ENCODE measurements at regions not wholly inside any gene's neighbourhood (a gene's known extent, or its start where the extent isn't known, plus 50 kb on each side); places are given as distances from the start of the nearest gene placed in this dataset.

DNA sequence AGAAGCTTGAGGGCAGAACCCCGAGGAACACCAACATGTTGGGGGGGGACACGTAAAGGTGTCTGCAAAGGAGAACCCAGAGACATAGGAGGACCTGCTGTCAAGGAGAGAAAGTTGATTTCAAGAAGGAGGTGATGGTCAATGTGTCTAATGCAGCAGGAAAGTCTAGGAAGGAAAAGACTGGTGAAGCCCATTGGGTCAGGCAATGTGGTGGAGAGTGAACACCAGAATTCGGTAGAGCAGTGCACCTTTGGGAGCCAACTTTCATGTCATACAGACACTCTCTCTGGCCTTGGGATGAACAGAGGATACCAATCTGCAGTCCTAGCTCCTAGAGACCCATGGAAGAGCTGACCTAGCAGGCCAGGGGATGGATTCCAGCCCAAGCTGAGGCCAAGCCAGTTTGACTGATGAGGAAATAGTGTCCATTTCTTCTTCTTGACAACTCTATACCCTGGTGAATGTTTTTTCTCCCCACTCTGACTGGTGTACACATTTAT lies 101.9 kb downstream of the MYCN start:
- no peak for DNase-seq

DNA sequence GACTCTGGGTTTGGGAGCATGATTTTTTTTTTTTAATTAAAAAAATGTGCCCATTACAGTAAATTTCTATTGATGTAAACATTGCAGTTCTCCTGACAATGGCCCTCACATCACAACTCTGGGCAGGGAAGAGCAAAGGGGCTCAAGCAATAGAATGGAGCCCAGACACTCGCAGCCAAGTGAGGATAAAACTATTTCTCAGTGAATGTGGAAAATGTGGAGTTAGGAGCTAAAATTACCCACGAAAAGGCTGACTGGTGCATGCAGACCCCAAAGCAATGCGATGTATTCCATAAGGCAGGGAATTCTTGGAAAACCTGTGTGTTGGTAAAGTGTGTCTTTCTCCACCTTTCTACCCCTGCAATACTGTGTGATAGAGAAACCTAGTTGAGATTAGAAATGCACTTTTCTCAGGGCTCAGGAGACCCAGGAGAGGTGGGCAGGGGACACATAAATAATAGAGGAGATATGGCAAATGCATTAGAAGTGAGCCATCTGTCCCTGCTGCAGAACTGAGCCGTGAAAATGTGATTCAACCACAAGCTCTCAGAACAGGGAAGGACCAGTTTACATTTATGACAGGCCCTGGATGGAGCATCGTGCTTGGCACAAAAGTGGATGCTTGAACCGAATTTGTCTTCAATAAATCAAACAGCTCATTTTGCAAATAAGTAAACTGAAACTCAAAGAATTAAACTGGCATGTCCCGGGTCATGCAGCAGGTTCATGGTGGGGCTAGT lies 100.1 kb downstream of the MYCN start:
- no peak for DNase-seq

DNA sequence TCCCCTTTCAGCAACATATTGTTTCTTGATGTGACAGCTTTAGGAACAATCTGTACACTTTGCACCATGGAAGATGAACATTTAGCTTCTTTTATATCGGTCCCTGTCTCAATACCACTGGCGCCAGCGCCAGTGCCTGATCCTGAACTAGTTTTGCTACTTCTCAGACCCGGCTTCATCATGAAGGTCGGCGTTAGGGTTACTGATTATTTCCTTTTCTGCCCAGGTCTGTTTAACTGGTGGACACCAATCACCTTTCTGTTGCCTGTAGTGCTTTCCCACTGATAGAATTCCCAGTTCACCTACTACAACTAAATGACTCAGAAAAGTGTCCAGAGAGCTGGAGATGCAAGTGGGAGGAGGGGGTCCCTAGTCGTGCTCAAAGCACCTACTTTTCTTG lies 99.5 kb downstream of the MYCN start:
- no peak for DNase-seq

DNA sequence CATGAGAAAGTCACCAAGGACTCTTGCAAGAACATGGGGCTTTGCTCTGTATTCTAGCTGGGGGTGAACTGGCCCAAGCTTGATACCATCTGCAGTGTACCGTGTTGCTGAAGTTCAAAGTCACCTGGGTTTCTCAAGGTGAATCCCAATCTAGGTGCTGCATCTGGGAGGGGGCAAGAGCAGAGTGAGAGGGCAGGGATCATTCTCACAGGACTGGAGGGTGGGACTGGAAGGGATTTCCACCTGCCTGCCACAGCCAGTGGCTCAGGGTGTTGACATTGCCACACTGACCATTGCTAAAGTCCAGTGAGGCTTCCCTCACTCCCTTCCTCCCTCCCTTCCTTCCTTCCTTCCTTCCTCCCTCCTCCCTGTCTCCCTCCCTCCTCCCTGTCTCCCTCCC lies 98.7 kb downstream of the MYCN start:
- DNase-seq: no peak

DNA sequence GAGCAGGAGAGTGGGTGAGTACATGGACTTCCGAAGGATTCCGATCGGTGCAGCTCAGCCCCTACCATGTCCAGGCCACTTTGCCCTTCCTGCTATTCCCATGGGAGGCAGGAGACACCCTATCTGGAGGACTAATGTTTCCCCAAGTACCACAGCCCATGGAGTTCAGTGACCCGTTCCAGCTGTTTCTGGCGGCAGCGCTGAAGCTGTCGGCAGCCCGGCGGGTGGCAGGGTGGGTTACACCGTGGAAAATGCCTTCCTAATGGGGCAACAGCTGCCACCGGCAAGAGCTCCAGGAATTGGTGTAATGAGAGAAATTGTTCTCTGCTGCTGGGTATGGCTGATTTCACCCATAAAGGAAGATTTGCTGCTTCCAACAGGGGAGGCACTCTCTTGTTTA lies 98.3 kb downstream of the MYCN start:
- no peak for DNase-seq

DNA sequence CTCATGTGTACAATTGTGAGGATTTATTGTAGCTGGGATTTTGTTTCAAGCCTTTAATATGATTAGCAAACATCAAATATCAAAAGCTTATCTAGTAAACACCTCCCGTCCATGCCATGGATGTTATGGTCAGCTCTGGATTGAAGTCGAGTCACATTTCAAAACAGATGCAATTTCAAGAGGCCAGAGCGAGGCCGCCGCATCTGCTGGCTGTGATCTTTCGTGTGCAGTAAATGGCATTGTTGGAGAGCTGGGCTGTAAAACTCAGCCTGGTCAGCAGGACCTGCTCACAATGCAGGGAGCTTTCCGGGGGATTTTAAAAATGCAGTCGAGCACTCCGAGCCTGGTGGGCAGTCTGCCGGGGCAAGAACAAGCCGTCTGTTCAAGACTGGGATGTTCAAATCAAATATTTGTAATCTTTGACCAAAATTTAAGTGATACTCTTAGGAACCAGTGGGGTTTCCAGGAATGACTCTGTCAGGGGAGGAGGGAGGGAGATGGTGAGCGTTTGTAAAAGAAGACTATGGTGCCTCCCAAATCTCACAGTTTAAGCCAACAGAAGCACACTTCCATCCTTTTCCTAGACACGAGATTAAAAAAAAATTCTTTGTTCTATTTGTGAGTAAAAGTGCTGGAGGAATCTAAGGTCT lies 97.6 kb downstream of the MYCN start:
- DNase-seq: no peak

DNA sequence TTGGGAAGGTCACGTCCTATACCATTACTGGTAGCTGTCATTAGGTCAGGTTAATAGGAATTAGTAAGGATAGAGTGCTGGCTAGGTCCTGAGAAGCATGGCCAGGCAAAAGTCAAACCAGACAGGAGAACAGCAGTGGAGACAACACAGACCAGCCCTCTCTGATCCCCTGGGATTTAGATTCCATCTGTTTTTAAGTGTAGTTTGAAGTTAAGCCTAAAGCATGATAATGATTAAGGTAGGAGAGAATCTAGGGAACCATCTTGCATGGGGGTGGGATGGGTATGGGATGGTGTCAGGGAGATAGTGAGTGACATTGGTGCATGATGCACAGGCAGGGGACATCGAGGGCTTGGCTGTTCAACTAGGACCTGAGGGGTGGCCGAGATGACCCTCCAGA lies 96.6 kb downstream of the MYCN start:
- DNase-seq: no peak

DNA sequence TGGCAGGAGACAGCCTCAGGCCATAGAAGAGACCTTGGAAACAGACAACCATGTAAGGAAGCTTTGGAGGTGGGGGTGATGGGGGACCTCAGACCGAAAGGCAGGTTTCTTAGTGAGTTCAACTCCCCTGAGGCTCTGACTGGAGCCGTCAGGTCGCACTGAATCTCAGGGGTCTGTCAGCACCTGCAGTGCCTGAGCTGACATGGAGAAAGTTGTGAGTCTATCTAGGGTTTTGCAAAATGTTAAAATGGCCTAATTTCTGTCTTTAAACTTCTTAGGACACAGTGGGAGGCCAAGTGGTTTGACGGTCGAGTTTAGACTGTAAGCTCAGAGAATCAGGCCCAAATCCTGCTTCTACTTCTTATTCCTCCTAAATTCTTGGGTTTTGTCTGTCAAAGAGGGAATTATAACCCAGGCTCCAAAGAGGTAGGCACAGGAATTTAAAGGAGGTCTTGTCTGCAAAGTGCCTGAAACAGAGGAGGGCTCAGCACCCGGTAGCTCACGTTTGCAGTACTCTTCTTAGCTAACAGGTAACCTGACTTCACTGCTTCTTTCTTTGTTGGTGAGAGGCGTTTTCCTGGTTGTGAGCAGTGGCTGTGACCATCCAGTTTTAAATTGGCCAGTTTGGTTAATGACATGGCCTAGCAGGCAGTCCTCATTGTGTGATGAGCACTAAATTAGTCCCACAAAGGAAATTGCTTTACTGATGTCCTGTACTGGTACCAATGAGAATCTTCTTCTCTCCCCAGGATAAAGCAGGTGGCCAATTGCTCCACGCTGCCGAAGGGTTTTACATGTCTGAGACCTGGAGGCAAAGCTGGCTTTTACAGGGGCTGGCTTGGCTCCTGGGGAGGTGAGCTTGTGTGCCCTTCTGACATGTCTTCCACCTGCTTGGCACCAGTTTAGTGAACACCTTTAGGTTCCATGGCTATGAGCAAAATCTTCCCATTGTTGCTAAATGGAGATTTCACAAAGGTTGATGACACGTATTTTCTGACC lies 95.7 kb downstream of the MYCN start:
- no peak for DNase-seq

DNA sequence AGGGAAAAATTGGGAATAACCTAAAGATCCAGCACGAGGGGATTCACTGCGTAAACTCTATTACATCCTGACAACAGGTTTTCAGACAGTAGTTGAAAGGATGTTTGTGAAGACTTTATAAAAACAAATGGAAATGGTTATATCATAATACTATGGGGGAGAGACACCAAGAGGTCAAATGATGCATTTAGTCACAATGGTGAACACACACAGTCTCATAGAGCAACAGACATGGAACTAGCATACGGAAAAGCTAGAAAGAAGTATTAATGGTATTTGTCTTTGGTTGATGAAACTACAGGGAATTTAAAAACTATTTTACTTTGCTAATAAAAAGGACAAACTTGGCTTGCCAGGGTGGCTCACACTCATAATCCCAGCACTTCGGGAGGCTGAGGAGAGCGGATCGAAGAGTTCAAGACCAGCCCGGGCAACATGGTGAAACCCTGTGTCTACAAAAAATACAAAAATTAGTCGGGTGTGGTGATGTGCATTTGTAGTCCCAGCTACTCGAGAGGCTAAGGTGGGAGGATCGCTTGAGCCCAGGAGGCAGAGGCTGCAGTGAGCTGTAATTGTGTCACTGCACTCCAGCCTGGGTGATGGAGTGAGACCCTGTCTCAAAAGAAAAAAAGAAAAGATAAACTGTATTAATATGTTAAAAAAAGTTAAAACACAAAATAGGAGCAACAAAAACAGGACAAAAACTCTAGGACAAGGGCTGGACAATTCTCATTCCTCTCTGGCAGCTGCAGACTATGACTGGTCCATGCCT lies 94.8 kb downstream of the MYCN start:
- no peak for DNase-seq

DNA sequence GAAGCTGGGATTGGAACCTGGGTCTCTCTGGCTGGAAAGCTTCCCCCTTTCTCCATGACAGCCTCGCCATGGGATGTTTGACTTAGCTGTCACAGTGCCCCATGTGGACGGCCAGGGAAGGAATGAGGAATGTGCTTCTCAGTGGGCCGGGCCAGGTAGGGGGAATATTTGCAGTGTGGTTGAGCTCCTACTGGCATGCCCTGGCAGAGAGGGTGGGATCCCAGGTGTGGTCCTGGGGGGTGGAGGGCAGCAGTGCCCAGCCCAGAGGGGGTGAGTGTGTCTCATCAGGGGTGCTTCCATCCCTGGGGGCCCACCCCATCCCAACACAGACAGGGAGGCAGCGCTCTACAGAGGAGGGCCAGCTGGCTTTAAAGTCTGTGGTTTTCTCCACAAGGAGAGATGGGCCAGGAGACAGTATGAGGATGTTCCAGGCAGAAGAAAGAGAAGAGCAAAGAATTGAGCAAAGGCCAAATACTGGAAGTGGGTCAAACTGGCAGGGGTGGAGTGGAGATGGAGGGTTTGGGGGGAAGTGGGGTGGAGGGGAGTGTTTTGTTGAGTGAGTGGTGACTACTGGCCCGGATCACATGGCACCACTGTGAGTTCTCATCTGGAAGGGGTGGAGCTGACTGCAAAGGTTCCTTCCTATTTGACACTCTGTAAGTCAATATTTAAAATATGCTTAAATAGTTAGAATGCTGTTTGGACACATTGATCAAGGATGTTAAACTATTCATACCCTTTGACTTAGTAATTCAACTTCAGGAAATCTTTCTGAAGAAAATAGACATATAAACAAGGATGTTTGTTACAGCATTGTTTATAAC lies 94.0 kb downstream of the MYCN start:
- DNase-seq: no peak

DNA sequence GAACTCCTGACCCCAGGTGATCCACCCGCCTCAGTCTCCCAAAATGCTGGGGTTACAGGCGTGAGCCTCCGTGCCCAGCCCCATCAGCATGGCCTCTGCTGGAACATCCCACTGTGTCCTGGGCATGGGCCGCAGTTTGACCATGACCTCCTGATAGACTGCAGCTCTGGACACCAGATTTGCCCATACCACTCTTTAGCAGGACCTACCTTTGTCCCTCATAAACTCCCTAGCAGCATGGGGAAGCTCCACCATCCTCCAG lies 92.6 kb downstream of the MYCN start:
- no peak for DNase-seq

DNA sequence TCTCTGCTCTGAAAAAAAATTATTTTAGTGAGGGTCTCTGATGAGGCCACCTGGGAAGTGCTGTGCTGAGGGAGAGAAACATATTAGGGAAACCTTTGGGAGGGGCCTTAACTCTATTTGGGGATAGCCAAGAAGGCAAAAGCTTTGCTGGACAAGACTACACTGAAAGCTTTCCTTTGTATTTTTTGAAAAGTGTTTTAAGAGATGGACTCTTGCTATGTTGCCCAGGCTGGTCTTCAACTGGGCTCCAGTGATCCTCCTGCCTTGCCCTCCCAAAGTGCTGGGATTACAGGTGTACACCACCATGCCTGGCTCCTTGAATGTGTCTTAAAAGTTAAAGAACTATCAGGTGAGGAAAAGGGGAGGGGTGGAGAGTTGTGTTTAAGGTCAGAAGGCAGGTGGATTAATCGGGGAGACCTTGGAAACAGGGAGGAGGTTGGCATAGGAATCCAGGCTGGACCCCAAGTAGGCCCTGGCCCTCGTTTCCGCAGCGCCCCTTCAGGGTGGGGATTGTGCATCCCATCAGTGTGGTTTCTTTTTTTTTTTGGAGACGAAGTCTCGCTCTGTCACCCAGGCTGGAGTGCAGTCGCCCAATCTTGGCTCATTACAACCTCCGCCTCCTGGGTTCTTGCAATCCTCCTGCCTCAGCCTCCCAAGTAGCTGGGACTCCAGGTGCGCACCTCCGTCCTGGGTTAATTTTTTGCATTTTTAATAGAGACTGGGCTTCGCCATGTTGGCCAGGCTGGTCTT lies 92.1 kb downstream of the MYCN start:
- no peak for DNase-seq

DNA sequence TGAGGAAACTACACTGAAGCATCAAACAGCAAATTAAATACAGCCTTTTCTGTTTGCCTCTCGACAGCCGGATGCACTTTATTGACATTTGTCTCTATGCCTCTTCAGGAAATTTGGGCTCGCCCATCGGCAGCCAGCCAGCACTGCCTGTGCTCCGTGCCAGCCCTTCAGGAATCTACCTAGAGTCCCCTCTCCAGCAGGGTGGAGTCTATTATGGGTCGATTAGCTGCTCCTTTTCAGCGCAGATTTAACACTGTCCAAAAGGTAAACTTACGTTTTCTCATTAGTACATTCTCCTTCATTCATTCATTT lies 91.5 kb downstream of the MYCN start:
- no peak for DNase-seq

DNA sequence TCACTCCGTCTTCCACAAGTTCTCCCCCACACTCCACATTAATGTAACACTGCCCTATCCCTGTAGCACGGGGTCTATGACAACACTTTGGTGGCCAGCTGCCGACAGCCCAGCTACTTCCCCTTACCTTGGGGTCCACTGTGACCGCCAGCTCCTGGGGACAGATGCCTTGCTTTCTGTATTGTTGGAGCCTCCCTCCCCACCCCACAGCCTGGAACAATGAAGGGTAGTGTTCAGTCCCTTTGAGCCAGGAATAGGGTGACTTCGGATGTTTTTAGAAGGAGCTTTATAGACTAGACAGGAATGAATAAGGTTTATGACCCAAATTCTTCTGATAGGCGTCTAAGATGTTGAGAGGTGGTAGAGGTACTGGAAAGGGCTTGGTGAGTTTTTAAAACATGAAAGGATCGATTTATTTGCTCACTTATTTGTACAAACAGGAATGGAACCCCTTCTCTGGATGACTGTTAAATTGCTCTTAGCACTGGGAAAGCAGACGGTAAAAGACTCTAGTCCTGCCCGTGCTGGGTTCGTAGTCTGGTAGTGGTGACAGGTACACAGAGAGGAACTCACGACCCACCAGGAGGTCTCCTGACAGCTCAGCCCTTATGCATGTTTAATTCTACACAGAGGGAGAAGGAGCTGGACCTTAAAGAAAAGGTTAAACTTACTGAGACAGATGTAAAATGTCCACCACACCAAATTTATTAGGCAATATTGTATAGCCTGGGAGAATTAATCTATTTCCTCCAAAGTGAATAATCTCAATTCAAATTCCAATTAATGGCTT lies 90.9 kb downstream of the MYCN start:
- no peak for DNase-seq

DNA sequence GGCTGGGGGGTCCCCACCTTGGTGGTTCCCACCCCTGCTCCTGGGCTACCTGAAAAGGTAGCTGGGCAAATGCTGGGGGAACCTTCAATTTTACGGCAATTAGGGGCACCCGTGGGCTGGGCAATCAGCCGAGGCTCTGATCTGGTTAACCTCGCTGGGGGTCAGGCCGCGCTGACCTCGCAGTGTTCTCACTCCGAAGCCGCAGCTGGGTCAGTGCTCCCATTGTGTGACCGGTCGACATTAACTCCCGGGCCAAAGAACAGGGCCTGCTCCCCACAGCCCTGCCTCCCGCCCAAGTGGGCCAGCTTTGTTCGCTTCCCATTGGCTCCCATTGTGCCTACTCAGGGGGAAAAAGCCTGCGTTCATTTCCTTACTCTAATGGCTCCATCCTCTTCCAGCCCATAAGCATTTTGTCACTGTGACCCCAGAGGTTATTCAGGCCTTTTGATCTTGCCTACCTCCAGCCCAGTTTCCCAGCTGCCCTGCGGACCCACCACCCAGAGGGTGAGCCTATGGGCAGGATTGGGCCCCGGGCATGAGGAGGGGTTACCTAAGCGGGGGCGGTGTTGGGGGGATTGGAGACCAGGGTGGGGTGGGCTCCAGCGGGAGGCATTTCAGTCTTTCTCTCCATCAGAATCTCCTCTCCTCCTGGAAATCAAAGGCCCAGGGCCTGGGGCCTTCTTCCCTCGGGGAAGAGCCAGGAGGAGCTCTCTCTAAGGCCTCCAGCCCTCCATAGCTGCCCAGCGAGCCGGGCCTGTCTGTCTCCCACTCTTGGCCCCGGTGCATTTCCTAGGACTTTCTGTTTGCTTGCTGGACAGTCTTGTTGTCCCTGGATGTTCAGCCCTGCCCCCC lies 90.1 kb downstream of the MYCN start:
- DNase-seq: no peak

DNA sequence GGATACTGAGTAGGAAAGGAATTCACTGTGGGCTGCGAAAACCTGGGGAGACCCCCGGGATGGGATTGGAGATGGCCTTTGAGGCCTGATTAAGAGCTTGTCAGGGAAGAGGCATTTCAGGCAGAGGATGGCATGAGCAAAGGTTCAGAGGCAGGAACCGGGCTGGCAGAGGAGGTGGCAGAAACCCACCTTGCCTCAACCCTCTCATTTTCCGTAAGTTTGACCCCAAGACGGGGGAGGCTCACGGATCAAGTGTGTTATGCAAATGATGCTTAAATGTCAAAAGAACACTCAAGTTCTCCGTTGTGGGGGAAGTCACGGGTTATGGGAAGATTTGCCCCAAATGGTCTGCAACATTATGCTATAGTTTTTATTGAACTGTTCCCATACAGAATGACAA lies 88.3 kb downstream of the MYCN start:
- no peak for DNase-seq

DNA sequence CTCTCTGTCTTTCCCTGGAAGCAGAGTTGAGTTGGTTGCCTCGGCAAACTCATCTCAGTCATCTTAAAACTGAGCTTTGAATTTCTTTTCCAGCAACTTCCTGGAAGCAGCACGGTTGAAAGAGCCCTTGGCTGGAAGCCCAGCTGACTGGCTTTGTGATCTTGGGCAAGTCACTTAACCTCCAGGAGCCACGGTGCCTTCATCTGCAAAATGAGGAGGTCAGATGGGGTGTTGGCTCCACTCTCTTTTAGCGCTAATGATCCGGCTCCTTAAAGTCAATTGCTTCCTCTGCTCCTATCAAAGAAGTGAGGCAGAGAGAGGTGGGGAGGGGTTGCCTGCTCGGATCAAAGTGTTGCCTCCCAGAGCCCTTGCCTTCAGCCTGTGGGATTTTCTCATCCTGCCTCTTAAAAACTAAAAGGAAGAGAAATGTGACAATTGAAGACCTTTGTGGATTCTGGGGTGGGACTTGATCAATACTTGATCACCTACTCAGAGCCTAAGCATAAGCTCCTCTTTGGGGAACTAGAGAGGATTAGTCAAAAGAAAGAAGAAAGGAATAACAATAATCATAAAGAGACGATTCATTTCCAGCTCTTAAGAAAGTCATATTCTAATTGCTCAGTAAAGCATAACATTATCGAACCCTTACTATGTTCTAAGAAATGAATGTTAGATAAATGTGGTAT lies 86.6 kb downstream of the MYCN start:
- DNase-seq: no peak

DNA sequence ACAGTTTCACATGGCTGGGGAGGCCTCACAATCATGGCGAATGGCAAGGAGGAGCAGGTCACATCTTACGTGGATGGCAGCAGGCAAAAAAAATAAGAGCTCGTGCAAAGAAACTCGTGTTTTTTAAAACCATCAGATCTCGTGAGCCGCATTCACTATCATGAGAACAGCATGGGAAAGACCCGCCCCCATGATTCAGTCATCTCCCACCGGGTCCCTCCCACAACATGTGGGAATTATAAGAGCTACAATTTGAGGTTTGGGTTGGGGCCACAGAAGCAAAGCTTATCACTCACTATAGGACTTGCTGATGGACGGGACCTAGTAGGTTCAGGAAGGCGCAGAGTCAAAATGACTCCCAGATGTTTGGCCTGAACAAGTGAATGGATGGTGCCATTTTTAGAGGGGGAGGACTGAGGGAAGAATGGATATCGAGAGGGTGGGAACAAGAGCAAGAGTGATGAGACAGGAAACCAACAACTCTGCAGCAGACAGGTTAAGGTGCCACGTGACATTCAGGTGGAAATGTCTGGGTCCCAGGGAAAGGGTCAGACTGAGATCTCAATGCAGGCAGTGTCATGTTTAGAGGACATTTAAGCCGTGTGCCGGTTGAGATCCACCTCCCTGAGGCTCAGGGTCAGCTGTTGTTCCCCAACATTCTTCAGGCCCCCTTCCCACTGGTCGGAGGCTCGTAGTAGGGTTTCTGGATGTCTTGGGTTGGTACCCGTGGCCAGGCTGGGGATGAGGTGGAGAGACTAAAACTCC lies 85.7 kb downstream of the MYCN start:
- no peak for DNase-seq
